Endothelial cell of umbilical vein (primary cell): ENCODE measurements at regions not wholly inside any gene's neighbourhood (a gene's known extent, or its start where the extent isn't known, plus 50 kb on each side); places are given as distances from the start of the nearest gene placed in this dataset.

Experiments used
- EZH2 ChIP-seq: IDR thresholded peaks from 2 replicates; pipeline ENCODE4 v1.6.1; 2012; ENCODE audit warnings: borderline replicate concordance, low read depth, mild to moderate bottlenecking, moderate library complexity, low read length, inconsistent platforms; ENCODE audit not compliant: severe bottlenecking
- FOS ChIP-seq: IDR thresholded peaks from 2 replicates; pipeline ENCODE4 v1.6.1; 2011; ENCODE audit warnings: mild to moderate bottlenecking, low read length, moderate library complexity, borderline replicate concordance; ENCODE audit not compliant: insufficient read depth
- GATA2 ChIP-seq: IDR thresholded peaks from 2 replicates; pipeline ENCODE4 v1.7.0; 2011; ENCODE audit warnings: low read depth, mild to moderate bottlenecking, moderate library complexity, mixed read lengths, low read length; ENCODE audit not compliant: insufficient read length, insufficient read depth
- JUN ChIP-seq: IDR thresholded peaks from 2 replicates; pipeline ENCODE4 v1.6.1; 2011; ENCODE audit warnings: borderline replicate concordance, low read depth; ENCODE audit not compliant: insufficient read length, insufficient read depth
- MYC ChIP-seq: IDR thresholded peaks from one replicate; pipeline ENCODE4 v1.6.1; 2011; ENCODE audit warnings: mild to moderate bottlenecking, low read depth, low read length
- POLR2A ChIP-seq: IDR thresholded peaks from 2 replicates; pipeline ENCODE4 v1.6.1; 2012; ENCODE audit warnings: low read depth, mild to moderate bottlenecking, control low read depth, low read length
- POLR2AphosphoS5 ChIP-seq: IDR thresholded peaks from 2 replicates; pipeline ENCODE4 v1.6.1; 2012; ENCODE audit warnings: low read depth, mild to moderate bottlenecking, control low read depth, low read length, moderate library complexity; ENCODE audit not compliant: insufficient read depth
- TF ChIP-seq, protein P1 (sequence below), 2 donors: IDR thresholded peaks; 1 replicate in 1 of 2; 2 replicates in 1 of 2; pipeline ENCODE4 v1.5.1; 2011; ENCODE audit warnings: low read length in 2 of 2, mild to moderate bottlenecking in 2 of 2, moderate library complexity in 2 of 2, control low read depth in 1 of 2, inconsistent platforms in 1 of 2, low read depth in 1 of 2; ENCODE audit not compliant: insufficient read depth in 1 of 2; ENCODE audit errors: extremely low read depth in 1 of 2
- TF ChIP-seq, protein P2 (sequence below): IDR thresholded peaks from 2 replicates; pipeline ENCODE4 v1.6.1; 2011; ENCODE audit not compliant: insufficient read depth, insufficient read length

DNA sequence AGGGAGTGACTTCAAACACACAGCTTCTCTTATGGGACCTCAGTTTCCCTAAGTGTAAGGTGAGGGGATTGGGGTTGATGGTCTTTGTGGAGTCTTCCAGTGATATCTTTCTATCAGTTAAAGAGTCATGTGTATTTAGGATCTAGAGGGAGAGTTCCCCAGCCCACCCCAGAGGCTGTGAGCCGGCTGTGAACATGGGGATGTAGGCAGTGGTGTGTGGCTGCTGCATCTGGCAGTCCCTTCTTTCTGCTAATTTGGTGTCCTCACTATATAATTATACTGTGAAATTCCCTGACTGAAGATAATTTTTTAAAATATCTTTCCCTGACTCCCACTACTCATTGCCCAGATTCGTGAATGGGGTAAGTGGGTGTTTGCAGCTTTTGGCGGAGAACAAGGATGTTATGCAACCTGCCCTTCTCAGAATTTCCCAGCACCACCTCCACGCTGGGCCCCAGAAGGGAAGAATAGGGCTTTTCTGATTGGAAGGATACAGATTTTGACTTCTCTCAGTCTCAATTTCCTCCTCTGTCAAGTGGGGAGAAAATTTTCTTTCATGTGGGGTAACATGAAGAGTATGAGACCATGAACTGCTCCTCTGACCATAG, 79.0 kb upstream of the RASGRF1 start:
- TF ChIP-seq EZH2 (no peak), POLR2AphosphoS5 (no peak), POLR2A (no peak), FOS (no peak), MYC (no peak), JUN (no peak), GATA2 (no peak)
- TF ChIP-seq, protein P1, sequence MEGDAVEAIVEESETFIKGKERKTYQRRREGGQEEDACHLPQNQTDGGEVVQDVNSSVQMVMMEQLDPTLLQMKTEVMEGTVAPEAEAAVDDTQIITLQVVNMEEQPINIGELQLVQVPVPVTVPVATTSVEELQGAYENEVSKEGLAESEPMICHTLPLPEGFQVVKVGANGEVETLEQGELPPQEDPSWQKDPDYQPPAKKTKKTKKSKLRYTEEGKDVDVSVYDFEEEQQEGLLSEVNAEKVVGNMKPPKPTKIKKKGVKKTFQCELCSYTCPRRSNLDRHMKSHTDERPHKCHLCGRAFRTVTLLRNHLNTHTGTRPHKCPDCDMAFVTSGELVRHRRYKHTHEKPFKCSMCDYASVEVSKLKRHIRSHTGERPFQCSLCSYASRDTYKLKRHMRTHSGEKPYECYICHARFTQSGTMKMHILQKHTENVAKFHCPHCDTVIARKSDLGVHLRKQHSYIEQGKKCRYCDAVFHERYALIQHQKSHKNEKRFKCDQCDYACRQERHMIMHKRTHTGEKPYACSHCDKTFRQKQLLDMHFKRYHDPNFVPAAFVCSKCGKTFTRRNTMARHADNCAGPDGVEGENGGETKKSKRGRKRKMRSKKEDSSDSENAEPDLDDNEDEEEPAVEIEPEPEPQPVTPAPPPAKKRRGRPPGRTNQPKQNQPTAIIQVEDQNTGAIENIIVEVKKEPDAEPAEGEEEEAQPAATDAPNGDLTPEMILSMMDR (IDR thresholded peaks at IDR 0.05; ENCODE audit: extremely low read depth in 1 of 2, insufficient read depth in 1 of 2, low read depth in 1 of 2, low read length in 2 of 2): no peak
- TF ChIP-seq, protein P2, sequence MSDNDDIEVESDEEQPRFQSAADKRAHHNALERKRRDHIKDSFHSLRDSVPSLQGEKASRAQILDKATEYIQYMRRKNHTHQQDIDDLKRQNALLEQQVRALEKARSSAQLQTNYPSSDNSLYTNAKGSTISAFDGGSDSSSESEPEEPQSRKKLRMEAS: no peak
